GM12878 (cell line): ENCODE measurements at regions not wholly inside any gene's neighbourhood (a gene's known extent, or its start where the extent isn't known, plus 50 kb on each side); places are given as distances from the start of the nearest gene placed in this dataset.
A peak's percentile ranks its signal among the peaks of the same experiment; 100 is the strongest.

ENCODE experiments used
- ATAC-seq: fragments of 200-7000 bp; cut with Tn5 transposase; 3 replicates; pipeline ENCODE4 v1.9.1; 2020; ENCODE audit warnings: mild to moderate bottlenecking, moderate library complexity
- BruUV-seq: library from RNA; stranded (reverse); fragments of 400-500 nt; replicated peaks from 2 replicates; lab custom pipeline; 2021; lab: Mats Ljungman, UMichigan
- CTCF ChIA-PET: fragments of 300-600 bp; sonication (Branson Sonifier 250); formaldehyde crosslinking; extraction: SDS; loops from one replicate; lab custom pipeline; 2021; ENCODE audit warnings: inconsistent platforms; lab: Yijun Ruan, JAX
- POLR2A ChIA-PET: fragments of 350-600 bp; formaldehyde crosslinking; extraction: SDS; loops from one replicate; lab custom pipeline; 2021; ENCODE audit warnings: inconsistent platforms; lab: Charles Lee
- RAD21 ChIA-PET: fragments of 300-600 bp; sonication (Branson Sonifier 250); formaldehyde crosslinking; loops from one replicate; lab custom pipeline; 2023; ENCODE audit warnings: antibody characterized with exemption; ENCODE audit not compliant: unreplicated experiment; lab: Charles Lee
- SMC1A ChIA-PET: fragments of 300-600 bp; sonication (Branson Sonifier 250); formaldehyde crosslinking; loops from one replicate; lab custom pipeline; 2023; ENCODE audit not compliant: unreplicated experiment, uncharacterized antibody; lab: Charles Lee
- DNase-seq: peaks from one replicate; pipeline ENCODE4 v3.0.0-alpha.2; 2011; ENCODE audit warnings: low read depth, low spot score
- FAIRE-seq: peaks from 3 replicates; lab custom pipeline; 2011; peaks lifted over from hg19 to GRCh38; lab: Jason Lieb, UNC
- H2AFZ ChIP-seq: 2 replicates; pipeline ENCODE4 v1.6.0; 2011; ENCODE audit warnings: low read depth, low read length, control low read depth; ENCODE audit not compliant: control insufficient read depth
- H3K27ac ChIP-seq: 2 replicates; pipeline ENCODE4 v1.5.1; 2011; ENCODE audit warnings: control low read depth; ENCODE audit not compliant: control insufficient read depth, insufficient read depth
- H3K27me3 ChIP-seq, 2 experiments: replicated peaks in 1 of 2; 2 replicates each; pipeline versions ENCODE4 v1.6.0 to v1.6.1; 2011; ENCODE audit warnings: low read length in 1 of 2; ENCODE audit not compliant: control insufficient read depth in 2 of 2, insufficient read depth in 2 of 2
- H3K36me3 ChIP-seq, 2 experiments: 2 replicates each; pipeline ENCODE4 v1.5.1; 2011; ENCODE audit warnings: low read length in 1 of 2; ENCODE audit not compliant: control insufficient read depth in 2 of 2, insufficient read depth in 2 of 2
- H3K4me1 ChIP-seq: 2 replicates; pipeline ENCODE4 v1.6.1; 2011; ENCODE audit warnings: mild to moderate bottlenecking, low read length, moderate library complexity, mixed read lengths; ENCODE audit not compliant: control insufficient read depth, insufficient read depth
- H3K4me2 ChIP-seq: 2 replicates; pipeline ENCODE4 v1.6.0; 2011; ENCODE audit warnings: control low read depth; ENCODE audit not compliant: control insufficient read depth, insufficient read depth
- H3K4me3 ChIP-seq: fragments of 200-600 bp; sonication (generic); 2 replicates; pipeline ENCODE4 v1.5.1; 2016
- H3K79me2 ChIP-seq: 2 replicates; pipeline ENCODE4 v1.6.0; 2011; ENCODE audit warnings: low read length; ENCODE audit not compliant: control insufficient read depth, insufficient read depth
- H3K9ac ChIP-seq: 2 replicates; pipeline ENCODE4 v1.8.0; 2011; ENCODE audit warnings: low read length, control low read depth, mixed read lengths; ENCODE audit not compliant: control insufficient read depth, insufficient read depth
- H3K9me3 ChIP-seq: replicated peaks from 3 replicates; pipeline ENCODE4 v1.5.1; 2011; ENCODE audit warnings: mild to moderate bottlenecking, low read length; ENCODE audit not compliant: control insufficient read depth, insufficient read depth
- H4K20me1 ChIP-seq: 2 replicates; pipeline ENCODE4 v1.6.0; 2011; ENCODE audit not compliant: control insufficient read depth, insufficient read depth
- FOS ChIP-seq: IDR thresholded peaks from 3 replicates; pipeline ENCODE4 v1.6.1; 2011; ENCODE audit warnings: borderline replicate concordance; ENCODE audit not compliant: insufficient read length; ENCODE audit errors: extremely low read depth
- IKZF1 ChIP-seq: fragments of 450-650 bp; conservative IDR thresholded peaks from 2 replicates; pipeline ENCODE4 v1.6.1; 2017; ENCODE audit warnings: antibody characterized with exemption, mild to moderate bottlenecking
- RAD21 ChIP-seq: IDR thresholded peaks from 2 replicates; pipeline ENCODE4 v1.6.1; 2011; ENCODE audit warnings: mild to moderate bottlenecking, low read depth, low read length, moderate library complexity; ENCODE audit not compliant: insufficient read depth
- SMARCA5 ChIP-seq: fragments of 450-650 bp; IDR thresholded peaks from 2 replicates; pipeline ENCODE4 v1.6.1; 2017; ENCODE audit warnings: mild to moderate bottlenecking
- SMC3 ChIP-seq: IDR thresholded peaks from 2 replicates; pipeline ENCODE4 v1.6.1; 2011; ENCODE audit warnings: low read length, improper control_type of control experiment, borderline replicate concordance
- TAF1 ChIP-seq: IDR thresholded peaks from 2 replicates; pipeline ENCODE4 v1.6.1; 2011; ENCODE audit warnings: mild to moderate bottlenecking, low read depth, low read length, borderline replicate concordance
- ZNF24 ChIP-seq: fragments of 450-650 bp; IDR thresholded peaks from 2 replicates; pipeline ENCODE4 v1.6.1; 2017; ENCODE audit warnings: antibody characterized with exemption, mild to moderate bottlenecking
- WGBS: methylation state at CpG from one replicate; pipeline ENCODE4 v1.1.6; 2016; ENCODE audit warnings: low lambda C conversion rate; ENCODE audit not compliant: insufficient replicate concordance, insufficient coverage; ENCODE audit errors: missing lambda C conversion rate; 5-methylcytosine and 5-hydroxymethylcytosine counted together
- in situ Hi-C: fragments of 300-500 bp; cut with MboI; formaldehyde crosslinking; loops from 9 replicates; pipeline ENCODE4 v1.14.3; 2018; ENCODE audit warnings: mixed read lengths
- intact Hi-C: fragments of 100-400 bp; cut with micrococcal nuclease; formaldehyde crosslinking; loops from one replicate; pipeline ENCODE4 v1.14.2; 2022; ENCODE audit not compliant: unreplicated experiment
- TF ChIP-seq, protein P1 (sequence below), 3 experiments: IDR thresholded peaks in 2 of 3; conservative IDR thresholded peaks in 1 of 3; 2 replicates each; pipeline ENCODE4 v1.5.1; 2011; ENCODE audit warnings: low read depth in 3 of 3, low read length in 3 of 3, mild to moderate bottlenecking in 3 of 3, control low read depth in 2 of 3, moderate library complexity in 2 of 3, inconsistent platforms in 1 of 3, mixed read lengths in 1 of 3; ENCODE audit not compliant: control insufficient read depth in 2 of 3, insufficient read depth in 1 of 3; ENCODE audit errors: extremely low read depth in 1 of 3

DNA sequence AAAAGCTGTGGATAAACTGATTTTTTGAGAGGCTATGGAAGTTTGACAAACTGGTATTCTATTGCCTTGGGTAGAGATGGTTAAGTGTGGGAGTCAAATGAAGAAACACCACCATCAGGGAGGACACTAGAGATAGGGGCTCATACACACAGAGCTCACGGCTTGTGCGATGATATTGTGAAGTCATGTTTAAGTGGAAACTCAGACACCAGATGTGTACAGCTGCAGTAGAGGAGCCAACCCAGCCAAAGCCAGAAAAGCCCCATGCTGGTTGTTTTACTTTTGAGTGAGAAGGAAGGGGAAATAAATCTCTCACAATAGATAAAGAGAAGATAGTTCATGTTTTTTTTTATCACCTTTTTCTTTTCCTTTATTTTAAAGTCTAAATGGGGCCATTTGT lies 377.7 kb downstream of the DMRT2 start (continued):
- no peak for TF ChIP-seq TAF1
- no peak for TF ChIP-seq ZNF24
- TF ChIP-seq FOS = no peak

DNA sequence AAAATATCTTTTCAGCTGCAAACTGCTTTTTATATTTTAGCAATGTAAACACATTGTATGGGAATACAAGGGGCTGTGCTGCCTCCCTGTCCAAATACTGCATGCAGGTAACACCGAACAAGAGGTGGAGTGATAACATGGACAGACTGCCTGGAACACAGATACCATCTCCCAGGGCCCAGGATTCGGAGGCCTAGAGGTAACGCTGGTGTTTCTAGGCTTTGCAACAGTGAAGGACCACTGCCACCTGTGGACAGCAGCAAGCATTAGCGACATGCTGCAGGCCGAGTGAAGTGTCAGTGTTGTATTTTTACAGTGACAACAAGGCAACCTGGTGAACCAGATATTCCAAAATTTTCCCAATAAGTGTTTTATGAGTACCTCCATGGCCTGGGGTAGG lies 379.1 kb downstream of the DMRT2 start:
- POLR2A ChIA-PET = no interaction called here
- H3K9me3 ChIP-seq = no peaks in the 10 kb centered on the region
- H3K27ac ChIP-seq = no peak overlapping the region
- RAD21 ChIA-PET = interaction anchor here (1.2 to 2.6 kb wide), 11 partner anchors 18 to 425 kb away, joined by 3 to 21 read pairs (median 6); partner anchors contain the start of gene DMRT2
- CTCF ChIA-PET = interaction anchor here (0.6 to 4.0 kb wide), 12 partner anchors 12 to 424 kb away, joined by 3 to 24 read pairs (median 4); no protein-coding TSS in a partner anchor
- H3K4me2 ChIP-seq = no peak overlapping the region
- in situ Hi-C loops = no loop called here
- intact Hi-C loops = loop anchor here (2.0 kb wide), 1 partner anchor 410 kb away; no protein-coding TSS in a partner anchor
- H3K79me2 ChIP-seq = no peaks in the 10 kb centered on the region
- no TSS peak for BruUV-seq
- FAIRE-seq (no peak), ATAC-seq (peak; percentile 77), DNase-seq (no peak)
- no peaks in the 10 kb centered on the region for H3K27me3 ChIP-seq
- H3K9ac ChIP-seq = no peak overlapping the region
- no peak overlapping the region for H3K4me3 ChIP-seq
- peak; percentile 67; the same call in 1 of the 2 replicates for TF ChIP-seq SMARCA5
- TF ChIP-seq, protein P1, sequence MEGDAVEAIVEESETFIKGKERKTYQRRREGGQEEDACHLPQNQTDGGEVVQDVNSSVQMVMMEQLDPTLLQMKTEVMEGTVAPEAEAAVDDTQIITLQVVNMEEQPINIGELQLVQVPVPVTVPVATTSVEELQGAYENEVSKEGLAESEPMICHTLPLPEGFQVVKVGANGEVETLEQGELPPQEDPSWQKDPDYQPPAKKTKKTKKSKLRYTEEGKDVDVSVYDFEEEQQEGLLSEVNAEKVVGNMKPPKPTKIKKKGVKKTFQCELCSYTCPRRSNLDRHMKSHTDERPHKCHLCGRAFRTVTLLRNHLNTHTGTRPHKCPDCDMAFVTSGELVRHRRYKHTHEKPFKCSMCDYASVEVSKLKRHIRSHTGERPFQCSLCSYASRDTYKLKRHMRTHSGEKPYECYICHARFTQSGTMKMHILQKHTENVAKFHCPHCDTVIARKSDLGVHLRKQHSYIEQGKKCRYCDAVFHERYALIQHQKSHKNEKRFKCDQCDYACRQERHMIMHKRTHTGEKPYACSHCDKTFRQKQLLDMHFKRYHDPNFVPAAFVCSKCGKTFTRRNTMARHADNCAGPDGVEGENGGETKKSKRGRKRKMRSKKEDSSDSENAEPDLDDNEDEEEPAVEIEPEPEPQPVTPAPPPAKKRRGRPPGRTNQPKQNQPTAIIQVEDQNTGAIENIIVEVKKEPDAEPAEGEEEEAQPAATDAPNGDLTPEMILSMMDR (IDR thresholded peaks at IDR 0.05 in 2 of 3, conservative IDR thresholded peaks at IDR 0.05 in 1 of 3; ENCODE audit: control insufficient read depth in 2 of 3, extremely low read depth in 1 of 3, insufficient read depth in 1 of 3, low read depth in 3 of 3, low read length in 3 of 3) = peak in 2 of 3 experiments; percentile 5 to 52; a peak in 2 of 6 replicates
- TF ChIP-seq RAD21 = peak; percentile 21; the same call in 1 of the 2 replicates
- TF ChIP-seq IKZF1 = no peak
- 0 out of 2 replicates have a peak, but pooled peaks have one; percentile 12 for TF ChIP-seq SMC3
- H4K20me1 ChIP-seq = no peaks in the 10 kb centered on the region
- WGBS = 30% methylated on average over 5 of the region's 5 CpGs
- SMC1A ChIA-PET = interaction anchor here (0.7 to 3.3 kb wide), 26 partner anchors 11 to 426 kb away, joined by 3 to 21 read pairs (median 4); no protein-coding TSS in a partner anchor
- H3K36me3 ChIP-seq = no peaks in the 10 kb centered on the region
- H3K4me1 ChIP-seq = no peaks in the 10 kb centered on the region
- no peak overlapping the region for H2AFZ ChIP-seq
